ENCODE measurements at regions not wholly inside any gene's neighbourhood (a gene's known extent, or its start where the extent isn't known, plus 50 kb on each side); places are given as distances from the start of the nearest gene placed in this dataset.

DNA sequence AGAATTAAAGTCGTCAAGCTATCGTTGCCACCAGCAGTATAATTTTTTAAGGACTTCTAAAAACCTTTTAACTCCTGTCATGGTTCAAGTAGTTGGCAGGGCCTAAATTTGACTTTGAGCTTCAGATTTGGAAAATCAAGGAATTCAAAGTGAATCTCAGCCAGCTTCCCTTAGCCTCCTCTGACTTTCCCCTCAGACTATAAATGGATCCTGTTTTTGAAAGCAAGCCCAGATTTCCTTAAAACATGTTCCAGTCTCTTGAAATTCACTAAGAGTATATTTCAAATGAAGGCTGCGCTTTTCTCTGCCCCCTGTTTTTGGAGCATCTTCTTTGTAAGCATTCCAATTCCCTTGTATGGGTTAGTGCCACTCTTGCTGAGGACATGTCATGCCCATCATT, 101.8 kb upstream of the CDH8 start:
- DNase-seq (ENCODE audit: low read depth): no peak

DNA sequence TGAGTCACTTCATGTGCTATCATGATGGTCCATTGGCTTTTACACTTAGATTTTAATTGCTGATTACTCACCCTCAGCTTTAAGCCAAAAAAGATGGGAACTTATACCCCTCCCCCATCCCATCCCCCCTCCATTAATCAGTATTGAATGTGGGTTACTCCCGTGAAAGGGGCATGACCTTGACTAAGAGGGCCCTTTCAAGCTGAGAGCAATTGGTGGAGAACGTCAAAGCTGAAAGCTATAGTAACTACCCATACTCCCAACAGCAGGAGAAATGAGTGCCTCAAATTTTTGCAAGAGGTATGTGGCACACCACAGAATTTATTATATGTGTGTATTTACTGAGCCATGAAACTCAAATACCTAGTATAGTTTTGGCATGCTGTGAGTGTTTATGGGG, 99.7 kb upstream of the CDH8 start:
- DNase-seq (ENCODE audit: low read depth): no peak
- no peak overlapping the region for H3K4me3 ChIP-seq (ENCODE audit: low read depth, low read length)
- TF ChIP-seq, protein P1, sequence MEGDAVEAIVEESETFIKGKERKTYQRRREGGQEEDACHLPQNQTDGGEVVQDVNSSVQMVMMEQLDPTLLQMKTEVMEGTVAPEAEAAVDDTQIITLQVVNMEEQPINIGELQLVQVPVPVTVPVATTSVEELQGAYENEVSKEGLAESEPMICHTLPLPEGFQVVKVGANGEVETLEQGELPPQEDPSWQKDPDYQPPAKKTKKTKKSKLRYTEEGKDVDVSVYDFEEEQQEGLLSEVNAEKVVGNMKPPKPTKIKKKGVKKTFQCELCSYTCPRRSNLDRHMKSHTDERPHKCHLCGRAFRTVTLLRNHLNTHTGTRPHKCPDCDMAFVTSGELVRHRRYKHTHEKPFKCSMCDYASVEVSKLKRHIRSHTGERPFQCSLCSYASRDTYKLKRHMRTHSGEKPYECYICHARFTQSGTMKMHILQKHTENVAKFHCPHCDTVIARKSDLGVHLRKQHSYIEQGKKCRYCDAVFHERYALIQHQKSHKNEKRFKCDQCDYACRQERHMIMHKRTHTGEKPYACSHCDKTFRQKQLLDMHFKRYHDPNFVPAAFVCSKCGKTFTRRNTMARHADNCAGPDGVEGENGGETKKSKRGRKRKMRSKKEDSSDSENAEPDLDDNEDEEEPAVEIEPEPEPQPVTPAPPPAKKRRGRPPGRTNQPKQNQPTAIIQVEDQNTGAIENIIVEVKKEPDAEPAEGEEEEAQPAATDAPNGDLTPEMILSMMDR (IDR thresholded peaks at IDR 0.05; ENCODE audit: low read depth, low read length, missing control alignments): no peak

More for the DNA sequence above, 101.8 kb upstream of the CDH8 start:
- TF ChIP-seq, protein P1 (IDR thresholded peaks at IDR 0.05; ENCODE audit: low read depth, low read length, missing control alignments): no peak
- no peak overlapping the region for H3K4me3 ChIP-seq (ENCODE audit: low read depth, low read length)

DNA sequence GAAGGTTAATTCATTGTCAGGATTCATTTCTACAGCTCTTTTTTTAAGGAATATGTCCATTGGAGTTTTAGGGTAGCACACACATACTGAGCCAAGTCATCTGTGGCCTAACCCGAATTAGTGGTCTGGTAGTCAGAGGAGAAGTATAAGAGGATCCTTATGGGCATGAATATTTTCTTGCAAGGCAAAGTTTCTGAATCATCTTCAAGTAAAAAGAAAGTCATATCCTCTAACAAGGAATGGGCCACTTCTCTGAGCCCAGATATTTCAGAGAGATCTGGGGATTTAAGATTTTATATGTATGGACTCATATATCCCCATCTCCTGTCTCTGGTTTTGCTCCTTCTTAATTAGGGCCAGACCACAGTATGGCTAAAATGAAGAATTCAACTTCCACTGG, 99.2 kb upstream of the CDH8 start:
- TF ChIP-seq, protein P1 (IDR thresholded peaks at IDR 0.05; ENCODE audit: low read depth, low read length, missing control alignments): no peak
- no peak overlapping the region for H3K4me3 ChIP-seq (ENCODE audit: low read depth, low read length)
- no peak for DNase-seq (ENCODE audit: low read depth)

DNA sequence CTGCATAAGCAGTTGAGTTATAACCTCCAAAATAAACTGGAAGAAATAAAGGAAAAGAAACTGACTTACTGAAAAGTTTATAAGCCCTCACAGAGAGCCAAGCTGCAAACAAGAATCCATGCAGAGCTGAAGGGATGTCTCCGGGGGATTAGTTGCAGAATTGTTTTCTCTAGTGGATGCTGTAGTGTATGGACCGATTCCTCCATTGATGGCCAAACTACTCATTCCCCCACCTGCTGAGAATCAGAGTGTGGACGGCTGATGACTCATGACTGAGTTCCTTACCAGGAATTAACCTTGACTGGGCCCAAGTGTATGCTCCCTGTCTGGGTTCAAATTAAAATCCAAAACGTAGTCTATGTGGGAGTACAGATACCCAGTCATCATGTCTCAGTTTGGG, 93.9 kb upstream of the CDH8 start:
- TF ChIP-seq, protein P1 (IDR thresholded peaks at IDR 0.05; ENCODE audit: low read depth, low read length, missing control alignments): no peak
- H3K4me3 ChIP-seq (ENCODE audit: low read depth, low read length): no peak overlapping the region
- no peak for DNase-seq (ENCODE audit: low read depth)

DNA sequence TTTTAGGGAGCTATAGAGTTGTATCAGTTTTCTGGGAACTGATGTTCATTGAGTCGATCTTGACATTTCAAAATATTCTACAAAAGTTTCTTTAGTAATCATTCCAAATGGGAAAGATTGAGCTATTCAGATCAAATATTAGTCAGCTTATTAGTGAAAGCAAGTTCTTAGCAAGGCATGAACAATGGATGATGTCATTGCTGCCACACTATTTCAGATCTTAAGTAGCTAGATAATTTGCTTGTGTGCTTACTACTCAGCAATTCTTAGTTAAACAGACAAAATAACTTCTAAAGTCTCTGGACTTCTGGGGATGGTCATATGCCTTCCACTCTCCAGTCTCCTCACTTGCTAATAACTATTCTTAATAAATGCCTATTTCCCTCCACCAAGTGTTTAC, 69.0 kb upstream of the CDH8 start:
- TF ChIP-seq, protein P1 (IDR thresholded peaks at IDR 0.05; ENCODE audit: low read depth, low read length, missing control alignments): no peak
- no peak for DNase-seq (ENCODE audit: low read depth)
- H3K4me3 ChIP-seq (ENCODE audit: low read depth, low read length): no peak overlapping the region

DNA sequence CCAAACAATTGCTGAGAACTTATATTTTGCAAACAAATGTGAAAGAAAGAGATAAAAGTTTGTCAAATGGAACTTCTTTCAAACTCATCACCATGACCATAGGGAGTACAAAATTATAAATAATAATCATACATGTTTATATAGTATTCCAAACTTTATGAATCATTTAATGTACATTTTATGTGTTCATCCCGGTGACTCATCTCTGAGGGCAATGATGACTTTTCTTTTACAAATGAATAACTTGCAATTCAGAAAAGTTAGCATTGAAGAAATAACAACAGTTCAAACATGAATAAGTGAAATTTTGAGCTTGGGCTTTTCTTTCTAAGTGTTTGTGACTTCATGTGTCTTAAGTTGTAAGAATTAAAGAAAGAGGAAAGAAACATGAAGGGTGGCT, 66.3 kb upstream of the CDH8 start:
- TF ChIP-seq, protein P1 (IDR thresholded peaks at IDR 0.05; ENCODE audit: low read depth, low read length, missing control alignments): no peak
- H3K4me3 ChIP-seq (ENCODE audit: low read depth, low read length): no peak overlapping the region
- DNase-seq (ENCODE audit: low read depth): no peak

DNA sequence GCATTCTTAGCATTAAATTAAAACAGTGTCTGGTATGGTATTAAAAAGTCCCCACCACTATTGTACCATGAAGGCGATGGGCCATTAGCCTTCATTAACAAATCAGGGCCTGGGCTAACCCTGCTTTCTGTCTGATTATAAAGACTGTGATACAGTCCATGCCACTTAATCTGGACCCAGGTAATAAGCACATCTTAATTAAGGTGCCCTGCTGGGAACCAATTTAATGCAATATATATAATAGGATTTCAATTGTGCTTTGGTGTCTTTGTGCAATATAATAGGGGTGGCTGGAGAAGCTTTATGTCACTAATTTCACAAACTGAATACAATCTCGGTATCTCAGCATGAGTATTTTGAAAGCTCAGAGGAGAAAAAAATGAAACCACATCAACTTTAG, 64.4 kb upstream of the CDH8 start:
- DNase-seq (ENCODE audit: low read depth): no peak
- TF ChIP-seq, protein P1 (IDR thresholded peaks at IDR 0.05; ENCODE audit: low read depth, low read length, missing control alignments): no peak
- no peak overlapping the region for H3K4me3 ChIP-seq (ENCODE audit: low read depth, low read length)

Measured in GM12864 (cell line).